ENCODE measurements at regions not wholly inside any gene's neighbourhood (a gene's known extent, or its start where the extent isn't known, plus 50 kb on each side); places are given as distances from the start of the nearest gene placed in this dataset.

GRCh38 chr14:40760704-40761103, 846.0 kb upstream of the LRFN5 start:
- TF ChIP-seq POLR2A (IDR thresholded peaks at IDR 0.05) (no peak), CTCF (IDR thresholded peaks at IDR 0.05) (no peak)
